ENCODE measurements at regions not wholly inside any gene's neighbourhood (a gene's known extent, or its start where the extent isn't known, plus 50 kb on each side); places are given as distances from the start of the nearest gene placed in this dataset.

DNA sequence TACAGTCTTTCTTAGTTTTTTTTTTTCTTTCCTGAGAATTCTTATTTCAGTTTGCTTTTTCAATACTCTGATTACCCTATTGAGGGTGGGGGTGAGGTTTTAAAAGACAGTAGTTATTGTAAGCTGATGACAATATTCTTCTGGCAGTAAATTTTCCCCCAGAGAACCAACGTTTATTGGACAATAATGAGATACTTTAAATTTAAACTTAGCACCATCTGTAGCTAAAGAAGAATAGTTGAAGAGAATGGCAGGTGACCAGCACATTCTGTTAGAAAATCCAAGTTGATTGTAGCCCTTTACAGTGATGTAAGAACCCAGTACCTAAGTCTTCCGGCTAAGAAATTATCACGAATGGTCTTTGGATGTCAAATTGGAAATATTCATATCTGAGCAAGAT, 364.6 kb upstream of the LYPLAL1 start:
- H3K36me3 ChIP-seq (ENCODE audit: low read depth, low read length): no peaks in the 10 kb centered on the region
- ATAC-seq: no peak
- H3K9me3 ChIP-seq (ENCODE audit: low read length): no peaks in the 10 kb centered on the region
- peaks cover 26% of the 10 kb centered on the region for H3K4me1 ChIP-seq (ENCODE audit: insufficient read depth, low read length)
- H3K9ac ChIP-seq (ENCODE audit: low read length): no peak overlapping the region
- H3K4me2 ChIP-seq (ENCODE audit: low read length): no peak overlapping the region
- no peaks in the 10 kb centered on the region for H3K27me3 ChIP-seq (ENCODE audit: low read length)
- intact Hi-C loops (cut with micrococcal nuclease): loop anchor here (10.0 kb wide), 2 partner anchors 376 to 746 kb away; no protein-coding TSS in a partner anchor
- ChIA-PET POLR2A (ENCODE audit: unreplicated experiment) (no interaction called here), CTCF (no interaction called here)
- peaks cover 7% of the 10 kb centered on the region for H3F3A ChIP-seq (ENCODE audit: low read length, unreplicated experiment)
- DNase-seq: no peak
- no peak overlapping the region for H3K4me3 ChIP-seq (ENCODE audit: low read length)
- no TSS peak for BruUV-seq (replicated peaks)
- H3K27ac ChIP-seq (ENCODE audit: low read length): no peak overlapping the region
- TF ChIP-seq, protein P1, sequence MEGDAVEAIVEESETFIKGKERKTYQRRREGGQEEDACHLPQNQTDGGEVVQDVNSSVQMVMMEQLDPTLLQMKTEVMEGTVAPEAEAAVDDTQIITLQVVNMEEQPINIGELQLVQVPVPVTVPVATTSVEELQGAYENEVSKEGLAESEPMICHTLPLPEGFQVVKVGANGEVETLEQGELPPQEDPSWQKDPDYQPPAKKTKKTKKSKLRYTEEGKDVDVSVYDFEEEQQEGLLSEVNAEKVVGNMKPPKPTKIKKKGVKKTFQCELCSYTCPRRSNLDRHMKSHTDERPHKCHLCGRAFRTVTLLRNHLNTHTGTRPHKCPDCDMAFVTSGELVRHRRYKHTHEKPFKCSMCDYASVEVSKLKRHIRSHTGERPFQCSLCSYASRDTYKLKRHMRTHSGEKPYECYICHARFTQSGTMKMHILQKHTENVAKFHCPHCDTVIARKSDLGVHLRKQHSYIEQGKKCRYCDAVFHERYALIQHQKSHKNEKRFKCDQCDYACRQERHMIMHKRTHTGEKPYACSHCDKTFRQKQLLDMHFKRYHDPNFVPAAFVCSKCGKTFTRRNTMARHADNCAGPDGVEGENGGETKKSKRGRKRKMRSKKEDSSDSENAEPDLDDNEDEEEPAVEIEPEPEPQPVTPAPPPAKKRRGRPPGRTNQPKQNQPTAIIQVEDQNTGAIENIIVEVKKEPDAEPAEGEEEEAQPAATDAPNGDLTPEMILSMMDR (conservative IDR thresholded peaks at IDR 0.05; ENCODE audit: low read depth, low read length): no peak
- TF ChIP-seq EZH2phosphoT487 (IDR thresholded peaks at IDR 0.05; ENCODE audit: borderline replicate concordance, low read length) (no peak), EZH2 (IDR thresholded peaks at IDR 0.05; ENCODE audit: low read length, unreplicated experiment) (no peak)
- no peaks in the 10 kb centered on the region for H4K20me1 ChIP-seq (ENCODE audit: low read length)
- no peak overlapping the region for H2AFZ ChIP-seq (ENCODE audit: low read length)
- no peaks in the 10 kb centered on the region for H3K79me2 ChIP-seq (ENCODE audit: low read length)
- H3K9me2 ChIP-seq (replicated peaks; ENCODE audit: low read length): 0 out of 2 replicates have a peak, but pooled peaks cover 2% of the 10 kb centered on the region

GRCh38 chr1:218809625-218810024, 364.1 kb upstream of the LYPLAL1 start:
- no peaks in the 10 kb centered on the region for H3K27me3 ChIP-seq (ENCODE audit: low read length)
- H3K79me2 ChIP-seq (ENCODE audit: low read length): no peaks in the 10 kb centered on the region
- no peak overlapping the region for H3K4me2 ChIP-seq (ENCODE audit: low read length)
- peak; percentile 71 for ATAC-seq
- CTCF ChIA-PET: no interaction called here
- H3K9me2 ChIP-seq (replicated peaks; ENCODE audit: low read length): 0 out of 2 replicates have a peak, but pooled peaks cover 2% of the 10 kb centered on the region
- intact Hi-C loops (cut with micrococcal nuclease): loop anchor here (10.0 kb wide), 2 partner anchors 375 to 745 kb away; no protein-coding TSS in a partner anchor
- no TSS peak for BruUV-seq (replicated peaks)
- H3K4me1 ChIP-seq (ENCODE audit: insufficient read depth, low read length): peaks cover 20% of the 10 kb centered on the region
- no peak overlapping the region for H3K9ac ChIP-seq (ENCODE audit: low read length)
- no peak overlapping the region for H3K4me3 ChIP-seq (ENCODE audit: low read length)
- no peaks in the 10 kb centered on the region for H3K9me3 ChIP-seq (ENCODE audit: low read length)
- POLR2A ChIA-PET (ENCODE audit: unreplicated experiment): no interaction called here
- H3K27ac ChIP-seq (ENCODE audit: low read length): no peak overlapping the region
- no peak overlapping the region for H2AFZ ChIP-seq (ENCODE audit: low read length)
- no peaks in the 10 kb centered on the region for H4K20me1 ChIP-seq (ENCODE audit: low read length)
- TF ChIP-seq EZH2 (IDR thresholded peaks at IDR 0.05; ENCODE audit: low read length, unreplicated experiment) (no peak), EZH2phosphoT487 (IDR thresholded peaks at IDR 0.05; ENCODE audit: borderline replicate concordance, low read length) (no peak)
- TF ChIP-seq, protein P1 (conservative IDR thresholded peaks at IDR 0.05; ENCODE audit: low read depth, low read length): no peak
- DNase-seq: peak; percentile 19
- H3F3A ChIP-seq (ENCODE audit: low read length, unreplicated experiment): peaks cover 1% of the 10 kb centered on the region
- H3K36me3 ChIP-seq (ENCODE audit: low read depth, low read length): no peaks in the 10 kb centered on the region

DNA sequence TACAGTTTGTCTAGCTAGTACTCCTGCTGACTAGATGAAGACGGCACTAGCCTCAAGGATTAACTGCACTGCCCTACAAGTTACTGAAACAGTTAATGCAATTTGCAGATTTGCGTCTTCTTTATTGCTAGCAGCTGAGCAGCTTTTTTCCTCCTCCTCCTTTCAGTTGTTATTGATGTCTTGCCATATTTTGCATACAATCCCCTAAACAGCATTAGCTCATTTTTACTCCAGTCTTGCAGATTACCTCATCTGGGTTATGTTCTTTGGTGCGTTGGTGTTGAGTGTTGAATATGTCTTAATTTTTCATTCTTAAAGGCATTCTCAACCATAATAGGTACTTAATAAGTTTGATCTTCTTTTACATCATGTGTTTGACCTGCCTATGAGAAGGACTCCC, 363.4 kb upstream of the LYPLAL1 start:
- no peaks in the 10 kb centered on the region for H3K36me3 ChIP-seq (ENCODE audit: low read depth, low read length)
- H3K27ac ChIP-seq (ENCODE audit: low read length): no peak overlapping the region
- no peaks in the 10 kb centered on the region for H3K9me3 ChIP-seq (ENCODE audit: low read length)
- H3F3A ChIP-seq (ENCODE audit: low read length, unreplicated experiment): no peaks in the 10 kb centered on the region
- H3K9ac ChIP-seq (ENCODE audit: low read length): no peak overlapping the region
- peaks cover 15% of the 10 kb centered on the region for H3K4me1 ChIP-seq (ENCODE audit: insufficient read depth, low read length)
- intact Hi-C loops (cut with micrococcal nuclease): no loop called here
- H3K9me2 ChIP-seq (replicated peaks; ENCODE audit: low read length): 0 out of 2 replicates have a peak, but pooled peaks cover 2% of the 10 kb centered on the region
- ATAC-seq: no peak
- H4K20me1 ChIP-seq (ENCODE audit: low read length): no peaks in the 10 kb centered on the region
- DNase-seq: no peak
- ChIA-PET POLR2A (ENCODE audit: unreplicated experiment) (no interaction called here), CTCF (no interaction called here)
- H3K27me3 ChIP-seq (ENCODE audit: low read length): no peaks in the 10 kb centered on the region
- H3K79me2 ChIP-seq (ENCODE audit: low read length): no peaks in the 10 kb centered on the region
- TF ChIP-seq EZH2 (IDR thresholded peaks at IDR 0.05; ENCODE audit: low read length, unreplicated experiment) (no peak), EZH2phosphoT487 (IDR thresholded peaks at IDR 0.05; ENCODE audit: borderline replicate concordance, low read length) (no peak)
- TF ChIP-seq, protein P1 (conservative IDR thresholded peaks at IDR 0.05; ENCODE audit: low read depth, low read length): no peak
- BruUV-seq (replicated peaks): no TSS peak
- no peak overlapping the region for H3K4me3 ChIP-seq (ENCODE audit: low read length)
- no peak overlapping the region for H3K4me2 ChIP-seq (ENCODE audit: low read length)
- H2AFZ ChIP-seq (ENCODE audit: low read length): no peak overlapping the region
